Motor neuron (in vitro differentiated cells): ENCODE measurements at regions not wholly inside any gene's neighbourhood (a gene's known extent, or its start where the extent isn't known, plus 50 kb on each side); places are given as distances from the start of the nearest gene placed in this dataset.

Experiments used
- ATAC-seq, 8 experiments: fragments of 200-7000 bp; cut with Tn5 transposase; replicated peaks in 6 of 8; 2 replicates each; pipeline ENCODE4 v1.8.0; 2021; ENCODE audit warnings: mild to moderate bottlenecking in 8 of 8, moderate library complexity in 8 of 8
- H3K27ac ChIP-seq, 2 donors: fragments of 250-450 bp; sonication (Bioruptor Pico); 2 replicates each; pipeline ENCODE4 v1.9.0; 2021; ENCODE audit warnings: antibody characterized with exemption in 2 of 2, mild to moderate bottlenecking in 2 of 2, moderate library complexity in 1 of 2
- H3K4me1 ChIP-seq, 2 donors: fragments of 250-450 bp; sonication (Bioruptor Pico); replicated peaks in 1 of 2; 2 replicates each; pipeline ENCODE4 v1.6.1; 2021; ENCODE audit warnings: antibody characterized with exemption in 2 of 2, mild to moderate bottlenecking in 2 of 2, moderate library complexity in 1 of 2
- H3K4me3 ChIP-seq, 5 donors: fragments of 250-450 bp; sonication (Bioruptor Pico); 2 replicates each; pipeline ENCODE4 v1.9.0; 2021; ENCODE audit warnings: antibody characterized with exemption in 5 of 5, mild to moderate bottlenecking in 5 of 5, moderate library complexity in 4 of 5
- WGBS, 10 experiments: fragments of 450-650 bp; shearing (Covaris generic); methylation state at CpG; one replicate each; pipeline ENCODE4 v1.0.0; 2022; 5-methylcytosine and 5-hydroxymethylcytosine counted together
- in situ Hi-C, 9 experiments: fragments of 400-800 bp; cut with MboI; loops; one replicate each; pipeline ENCODE4 v1.15.0; 2021; ENCODE audit warnings: low sequenced_read_pairs in 9 of 9, low pct_unique_long_range_greater_than_20kb in 2 of 9; ENCODE audit not compliant: unreplicated experiment in 9 of 9

DNA sequence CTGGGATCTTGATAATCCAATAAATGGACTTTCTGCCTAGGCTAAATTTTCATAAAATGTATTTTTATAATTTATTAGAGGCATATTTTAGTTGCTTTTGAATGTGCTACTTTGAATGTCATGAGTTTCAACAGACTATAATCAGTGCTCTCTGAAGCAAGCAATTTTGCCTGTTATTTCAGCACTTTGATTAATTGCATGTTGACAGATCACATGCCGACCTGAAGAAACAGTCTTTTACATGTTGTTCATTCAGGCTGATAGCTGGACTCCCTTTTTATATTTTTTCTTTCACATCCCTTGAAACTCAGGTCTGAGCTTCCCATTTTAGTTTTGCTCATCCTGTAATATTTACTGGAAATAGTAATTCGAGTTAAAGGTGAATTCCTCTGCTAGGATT, 341.0 kb downstream of the NAP1L3 start:
- peaks cover 0 to 4% of the 10 kb centered on the region in 2 donors for H3K4me1 ChIP-seq
- H3K4me3 ChIP-seq: no peak overlapping the region
- WGBS, 10 experiments: 0 to 39% (median 0%) methylated on average over 1 to 2 of the region's 2 CpGs; no CpG with 5 or more reads in 5 of the 10 experiments
- H3K27ac ChIP-seq: no peak overlapping the region
- ATAC-seq: peak in 5 of 8 experiments; percentile 38 to 77 (median 70)
- in situ Hi-C loops: no loop called here

DNA sequence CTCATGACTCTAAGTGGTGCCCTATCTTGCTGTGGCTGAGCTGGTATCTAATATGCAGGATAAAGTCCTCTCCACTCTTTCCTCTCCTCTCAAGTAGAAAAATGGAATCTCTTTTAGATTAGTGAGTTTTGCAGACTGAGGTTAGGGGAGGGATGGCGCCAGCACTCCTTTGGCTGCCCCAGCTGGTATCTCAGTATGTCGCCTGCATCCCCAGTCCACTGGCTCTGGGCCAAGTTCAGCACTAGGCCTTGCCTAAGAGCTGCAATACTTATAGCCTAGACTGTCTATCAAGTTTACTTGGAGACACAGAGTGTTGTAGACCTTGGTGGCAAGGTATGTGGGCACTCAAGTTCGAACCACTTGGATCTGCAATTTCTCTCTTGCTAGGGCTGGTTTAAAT, 351.3 kb downstream of the NAP1L3 start:
- in situ Hi-C loops: no loop called here
- no peak for ATAC-seq
- Histone ChIP-seq H3K4me3 (no peak overlapping the region), H3K4me1 (no peaks in the 10 kb centered on the region), H3K27ac (no peak overlapping the region)
- 40 to 80% (median 60%) methylated on average over 1 of the region's 3 CpGs; no CpG with 5 or more reads in 7 of the 10 experiments for WGBS, 10 experiments

DNA sequence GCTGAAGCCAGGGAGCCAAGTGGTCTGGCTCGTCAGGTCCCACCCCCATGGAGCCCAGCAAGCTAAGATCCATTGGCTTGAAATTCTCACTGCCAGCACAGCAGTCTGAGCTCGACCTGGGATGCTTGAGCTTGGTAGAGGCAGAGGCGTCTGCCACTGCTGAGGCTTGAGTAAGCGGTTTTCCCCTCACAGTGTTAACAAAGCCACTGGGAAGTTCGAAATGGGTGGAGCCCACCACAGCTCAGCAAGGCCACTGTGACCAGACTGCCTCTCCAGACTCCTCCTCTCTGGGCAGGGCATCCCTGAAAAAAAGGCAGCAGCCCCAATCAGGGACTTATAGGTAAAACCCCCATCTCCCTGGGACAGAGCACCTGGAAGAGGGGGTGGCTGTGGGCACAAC, 353.8 kb downstream of the NAP1L3 start:
- in situ Hi-C loops: no loop called here
- Histone ChIP-seq H3K27ac (no peak overlapping the region), H3K4me3 (no peak overlapping the region), H3K4me1 (no peaks in the 10 kb centered on the region)
- WGBS, 10 experiments: 20 to 48% methylated on average over 1 to 4 of the region's 5 CpGs; no CpG with 5 or more reads in 8 of the 10 experiments
- no peak for ATAC-seq
